Frontal cortex (tissue), 3 donors: ENCODE measurements at regions not wholly inside any gene's neighbourhood (a gene's known extent, or its start where the extent isn't known, plus 50 kb on each side); places are given as distances from the start of the nearest gene placed in this dataset.

ENCODE experiments used
- DNase-seq, 2 donors: peaks; one replicate each; pipeline ENCODE4 v3.0.0; 2012; ENCODE audit warnings: low spot score in 2 of 2
- FAIRE-seq: peaks from 2 replicates; lab custom pipeline; 2012; peaks lifted over from hg19 to GRCh38; lab: Jason Lieb, UNC
- donor health status: control.
- donor health status: control.
- donor health status: control.

GRCh38 chr7:155244675-155245074 lies 53.0 kb upstream of the INSIG1 start:
- no peak for FAIRE-seq
- no peak for DNase-seq

GRCh38 chr7:155247479-155248365 lies 50.0 kb upstream of the INSIG1 start:
- FAIRE-seq, result no peak
- DNase-seq, result no peak
